HG03066 (cell line): ENCODE measurements at regions not wholly inside any gene's neighbourhood (a gene's known extent, or its start where the extent isn't known, plus 50 kb on each side); places are given as distances from the start of the nearest gene placed in this dataset.

Experiments used
- ATAC-seq: cut with Tn5 transposase; IDR thresholded peaks from one replicate; pipeline ENCODE4 v1.9.1; 2021; ENCODE audit warnings: low read depth; ENCODE audit not compliant: unreplicated experiment

DNA sequence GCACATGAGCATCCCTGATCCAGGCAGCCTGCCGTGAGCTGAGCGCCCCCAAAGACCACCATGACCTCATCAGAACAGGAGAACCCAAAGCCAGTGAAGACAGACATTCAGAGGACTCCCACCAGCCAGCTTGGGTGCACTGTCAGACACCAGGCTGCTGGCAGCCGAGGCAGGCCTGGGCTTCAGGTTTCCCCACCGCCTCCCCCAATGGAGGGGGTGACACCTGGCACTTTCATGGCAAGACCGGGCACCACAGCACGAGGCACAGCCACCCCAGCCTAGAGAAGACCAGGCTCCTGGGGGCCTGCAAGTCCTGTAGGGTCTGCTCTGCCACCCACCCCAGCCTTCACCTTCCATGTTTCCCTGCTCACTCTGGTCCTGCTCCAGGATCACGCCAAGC is 140.5 kb downstream of the C16orf95 start:
- no peak for ATAC-seq

DNA sequence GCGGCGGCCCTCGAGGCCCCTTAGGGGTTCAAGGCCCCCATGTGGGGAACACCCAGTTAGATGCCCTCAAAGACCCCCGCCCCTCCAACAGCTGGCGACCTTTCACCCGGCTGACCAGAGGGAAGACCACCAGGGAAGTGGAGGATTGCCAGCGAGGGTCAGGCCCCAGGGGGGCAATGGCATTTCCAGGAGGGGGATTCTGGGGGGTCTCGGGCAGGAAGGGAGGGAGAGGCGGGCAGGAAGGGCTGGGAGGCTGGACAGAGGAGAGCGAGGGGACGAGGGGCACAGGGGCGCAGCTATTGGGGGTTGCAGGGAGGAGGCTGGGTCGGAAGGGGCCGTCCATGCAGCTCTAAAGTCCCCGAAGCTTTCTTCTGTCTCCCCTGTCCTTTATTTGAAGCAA is 139.5 kb downstream of the C16orf95 start:
- no peak for ATAC-seq

DNA sequence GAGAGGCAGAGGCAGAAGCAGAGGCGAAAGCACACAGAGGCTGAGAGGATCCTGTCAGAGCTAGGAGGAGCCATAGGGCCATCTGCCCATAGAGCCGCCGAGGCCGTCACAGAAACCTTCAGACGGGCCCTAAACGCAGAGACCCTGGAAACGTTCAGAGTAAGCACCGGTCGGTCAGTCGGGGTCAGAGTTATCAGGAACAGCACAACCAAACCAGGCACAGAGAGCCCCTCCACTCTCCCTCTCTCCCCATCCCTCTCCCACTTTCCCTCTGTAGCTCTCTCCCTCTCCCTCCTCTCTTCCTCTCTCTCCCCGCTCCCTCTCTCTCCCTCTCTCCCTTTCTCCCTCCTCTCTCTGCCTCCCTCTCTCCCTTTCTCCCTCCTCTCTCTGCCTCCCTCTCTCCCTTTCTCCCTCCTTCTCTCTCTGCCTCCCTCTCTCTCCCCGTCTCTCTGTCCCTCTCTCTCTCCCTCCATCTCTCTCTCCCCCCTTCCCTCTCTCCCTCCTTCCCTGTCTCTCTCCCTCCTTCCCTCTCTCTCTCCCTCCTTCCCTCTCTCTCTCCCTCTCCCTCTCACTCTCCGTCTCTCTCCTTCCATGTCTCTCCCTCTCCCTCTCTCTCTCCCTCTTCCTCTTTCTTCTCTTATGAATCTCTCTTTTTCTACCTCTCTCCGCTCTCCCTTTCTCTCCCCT is 138.9 kb downstream of the C16orf95 start:
- ATAC-seq: no peak

DNA sequence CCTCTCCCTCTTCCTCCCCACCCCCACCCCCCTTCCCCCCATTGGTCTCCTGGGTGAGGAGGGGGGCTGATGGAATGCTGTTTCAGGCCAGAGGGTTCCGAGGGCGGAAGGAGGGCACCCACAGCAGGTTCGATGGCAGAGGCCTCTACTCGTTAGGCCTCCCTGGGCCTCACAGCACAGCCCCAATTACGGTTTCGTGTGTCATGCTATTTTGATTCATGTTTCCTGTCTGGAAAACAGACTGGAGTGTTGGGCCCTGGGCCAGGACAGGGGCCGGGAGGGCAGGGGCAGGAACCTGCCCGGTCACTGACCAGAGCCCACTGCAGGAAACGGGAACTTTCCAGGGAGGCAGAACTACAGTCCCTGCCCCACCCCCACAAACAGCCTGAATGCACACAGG is 138.2 kb downstream of the C16orf95 start:
- ATAC-seq: no peak

DNA sequence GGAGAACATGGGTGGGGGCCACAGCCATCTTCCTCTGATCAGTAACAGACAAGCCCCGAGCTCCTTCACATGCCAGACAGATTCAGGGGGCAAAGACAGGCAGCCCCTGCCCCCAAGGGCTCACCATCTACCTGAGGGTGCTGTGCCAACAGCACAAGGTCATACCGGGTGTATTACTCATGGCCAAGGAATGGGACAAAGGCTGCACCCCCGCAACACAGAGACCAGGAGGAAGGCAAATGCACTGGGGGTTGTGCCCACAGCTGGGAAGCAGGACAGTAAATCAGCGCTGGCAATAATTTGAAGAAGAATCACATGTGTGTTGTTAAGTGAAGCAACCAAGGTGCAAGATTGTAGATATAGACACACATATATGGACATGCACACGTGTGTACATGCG is 137.1 kb downstream of the C16orf95 start:
- ATAC-seq: no peak

DNA sequence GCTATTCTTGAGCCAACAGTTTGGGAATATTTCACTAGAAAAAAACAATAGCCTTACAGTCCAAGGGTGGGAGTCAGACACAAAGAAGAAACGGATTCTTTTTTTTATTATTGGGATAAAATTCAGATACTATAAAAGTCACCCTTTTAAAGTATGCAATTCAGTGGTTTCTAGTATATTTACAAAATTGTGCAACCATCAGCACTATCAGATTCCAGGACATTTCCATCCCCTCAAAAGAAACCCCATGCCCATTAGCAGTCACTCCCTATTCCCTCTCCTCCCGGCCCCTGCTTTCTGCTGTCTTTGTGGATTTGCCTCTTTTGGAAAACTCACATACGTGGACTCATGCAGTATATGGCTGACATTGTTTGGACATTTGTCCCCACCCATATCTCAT is 134.4 kb downstream of the C16orf95 start:
- no peak for ATAC-seq

DNA sequence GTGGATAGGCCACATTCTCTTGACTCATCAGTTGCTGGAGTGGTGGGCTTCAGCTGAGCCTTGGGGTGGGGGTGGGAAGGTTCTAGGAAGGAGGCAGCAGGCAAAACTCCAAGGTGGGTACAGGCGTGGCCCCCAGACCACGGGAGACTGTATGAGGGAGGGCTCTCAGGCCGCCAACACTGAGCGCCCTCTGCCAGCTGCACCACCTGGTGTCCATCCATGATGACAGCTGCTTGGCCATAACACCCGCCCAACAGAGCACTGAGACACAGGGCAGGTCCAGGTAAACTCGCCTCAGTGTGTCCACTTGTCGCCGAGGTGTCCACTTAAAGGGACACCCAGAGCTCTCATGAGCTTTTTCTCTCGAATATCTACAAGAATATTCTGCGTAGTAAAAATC is 133.5 kb downstream of the C16orf95 start:
- no peak for ATAC-seq

DNA sequence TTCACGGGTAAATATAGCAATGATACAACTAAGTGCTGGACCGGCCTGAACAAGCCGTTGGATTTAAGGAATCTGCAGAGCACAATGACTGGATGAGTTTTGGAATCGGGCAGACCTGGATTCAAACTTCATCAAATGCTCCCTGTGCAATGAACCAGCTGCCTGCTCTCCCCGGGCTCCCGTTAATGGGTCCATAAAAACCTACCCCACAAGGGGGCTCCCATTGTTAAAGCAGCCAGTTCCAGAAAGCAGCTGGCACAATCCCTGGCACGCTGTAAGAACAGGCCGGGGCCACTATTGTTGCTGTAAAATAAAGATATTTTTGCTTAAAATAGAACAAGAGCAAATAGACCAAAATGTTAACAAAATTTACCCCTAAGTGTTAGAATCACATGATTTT is 131.9 kb downstream of the C16orf95 start:
- no peak for ATAC-seq

DNA sequence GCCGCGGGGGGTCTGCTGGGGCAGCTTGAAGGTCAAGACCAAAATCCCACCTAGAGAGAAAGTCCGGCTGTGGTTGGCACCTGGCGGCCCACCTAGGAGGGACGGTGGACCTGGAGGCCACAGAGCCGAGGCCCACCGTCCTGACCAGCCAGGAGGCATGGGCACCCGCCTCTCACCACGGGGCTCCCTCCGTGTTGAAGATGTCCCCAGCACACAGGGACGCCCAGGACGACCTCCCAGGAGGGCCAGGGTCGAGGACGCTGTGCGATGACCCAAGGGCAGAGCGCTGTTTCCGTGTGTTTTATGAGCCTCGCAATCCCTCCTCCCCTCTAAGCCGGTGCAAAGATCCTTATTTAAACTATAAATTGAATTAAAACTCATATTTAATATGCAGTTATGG is 131.2 kb downstream of the C16orf95 start:
- ATAC-seq: no peak

DNA sequence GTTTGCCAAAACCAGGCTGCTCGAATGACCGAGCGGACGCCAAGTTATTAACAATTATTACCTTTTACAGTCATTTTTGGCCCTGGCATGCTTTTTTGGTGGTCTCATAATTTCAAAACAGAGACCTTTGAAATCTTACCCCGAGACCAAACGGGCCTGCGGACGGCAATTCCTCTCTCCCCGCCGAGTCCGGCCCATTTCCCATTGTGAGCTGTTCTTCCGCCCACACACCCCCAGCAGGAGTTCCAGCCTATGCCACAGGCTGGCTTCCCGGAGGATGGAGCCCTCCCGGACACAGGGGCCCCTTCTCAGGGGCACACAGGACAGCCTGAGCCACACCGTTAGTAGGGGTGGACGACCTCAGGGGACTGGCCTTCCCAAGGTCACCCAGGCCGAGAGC is 130.7 kb downstream of the C16orf95 start:
- ATAC-seq: no peak

DNA sequence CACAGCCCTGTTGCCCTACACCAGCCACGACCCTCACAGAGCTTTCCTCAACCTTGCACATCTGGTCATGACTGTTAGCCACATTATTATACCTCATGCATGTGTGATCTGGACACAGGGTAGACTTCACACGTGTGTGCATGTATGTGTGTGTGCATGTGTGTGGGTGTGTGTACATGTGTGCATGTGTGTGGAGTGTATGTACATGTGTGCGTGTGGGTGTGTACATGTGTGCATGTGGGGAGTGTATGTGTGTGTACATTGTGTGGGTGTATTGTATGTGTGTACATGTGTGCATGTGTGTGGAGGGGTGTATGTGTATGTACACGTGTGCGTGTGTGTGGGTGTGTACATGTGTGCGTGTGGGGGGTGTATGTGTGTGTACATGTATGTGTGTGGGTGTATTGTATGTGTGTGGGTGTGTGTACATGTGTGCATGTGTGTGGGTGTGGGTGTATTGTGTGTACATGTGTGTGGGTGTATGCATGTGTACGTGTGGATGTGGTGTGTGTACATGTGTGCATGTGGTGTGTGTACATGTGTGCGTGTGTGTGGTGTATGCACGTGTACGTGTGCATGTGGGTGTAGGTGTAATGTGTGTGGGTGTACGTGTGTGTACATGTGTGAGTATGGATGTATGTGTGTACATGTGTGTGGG is 130.2 kb downstream of the C16orf95 start:
- ATAC-seq: no peak

DNA sequence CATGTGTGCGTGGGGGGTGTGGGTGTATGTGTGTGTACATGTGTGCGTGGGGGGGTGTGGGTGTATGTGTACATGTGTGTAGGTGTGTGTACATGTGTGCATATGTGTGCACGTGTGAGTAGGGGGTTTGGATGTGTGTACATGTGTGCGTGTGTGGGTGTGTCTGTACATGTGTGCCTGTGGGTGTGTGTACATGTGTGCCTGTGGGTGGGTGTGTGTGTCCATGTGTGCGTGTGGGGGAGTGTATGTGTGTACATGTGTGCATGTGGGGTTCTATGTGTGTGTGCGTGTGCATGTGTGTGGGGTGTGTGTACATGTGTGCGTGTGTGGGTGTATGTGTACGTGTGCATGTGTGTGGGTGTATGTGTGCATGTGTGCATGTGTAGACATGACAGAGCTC is 129.1 kb downstream of the C16orf95 start:
- no peak for ATAC-seq

DNA sequence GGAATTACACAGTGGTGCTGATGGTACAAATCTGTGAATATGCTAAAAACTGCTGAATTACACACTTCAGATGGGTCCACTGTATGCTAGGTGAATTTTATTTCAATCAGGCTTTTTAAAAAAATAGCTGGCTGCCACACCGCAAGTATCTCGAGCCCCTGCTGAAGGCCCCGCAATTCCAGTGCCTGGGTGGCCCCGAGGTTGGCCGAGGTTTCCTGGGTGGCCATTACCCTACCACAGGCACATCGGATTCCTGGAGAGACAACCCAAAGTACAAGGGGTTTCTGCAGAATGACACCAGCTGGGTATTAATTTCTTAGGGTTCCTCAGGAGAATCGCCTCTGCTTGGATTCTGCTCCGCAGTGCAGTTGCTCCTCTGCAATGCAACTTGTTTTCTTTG is 127.8 kb downstream of the C16orf95 start:
- no peak for ATAC-seq

DNA sequence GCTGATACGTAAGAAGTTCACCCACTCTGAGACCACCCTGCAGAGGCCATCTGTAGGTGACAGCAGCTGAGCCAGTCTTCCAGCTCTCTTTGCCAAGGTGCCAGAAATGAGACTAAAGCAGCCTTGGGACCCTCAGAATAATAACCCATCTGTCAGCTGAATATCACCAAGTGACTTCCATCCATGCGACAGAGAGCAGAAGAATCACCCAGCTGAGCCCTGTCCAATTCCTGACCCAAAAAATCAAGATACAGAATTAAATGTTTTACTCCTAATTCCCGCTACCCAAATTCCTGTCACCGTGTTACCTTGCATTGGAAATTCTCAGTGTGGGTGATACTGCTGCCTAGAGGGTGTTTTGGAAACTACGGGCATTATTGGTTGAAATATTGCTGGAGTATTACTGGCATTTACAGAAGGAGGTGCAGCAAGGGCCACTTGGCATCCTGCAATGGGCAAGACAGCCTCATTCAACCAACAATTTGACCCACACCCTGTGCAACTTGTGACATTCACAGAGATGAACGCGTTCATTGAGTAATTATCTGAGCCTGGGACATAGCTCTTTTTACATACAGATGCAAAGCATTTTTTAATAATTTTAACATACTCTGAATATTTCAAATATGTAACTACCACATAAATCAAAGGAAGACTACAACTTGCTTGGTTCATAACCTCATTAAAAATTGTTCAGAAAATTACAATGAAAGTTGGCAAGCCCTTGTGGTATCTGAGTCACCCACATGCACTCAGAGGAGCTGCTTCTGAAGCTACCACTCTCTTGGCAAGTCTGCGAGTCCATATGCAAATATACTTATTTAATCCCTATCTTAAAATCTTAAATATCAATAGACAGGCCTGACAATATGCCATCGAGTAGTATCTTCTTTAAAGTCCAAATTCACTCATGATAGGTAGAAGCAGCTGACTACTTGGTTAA is 126.6 kb downstream of the C16orf95 start:
- no peak for ATAC-seq

DNA sequence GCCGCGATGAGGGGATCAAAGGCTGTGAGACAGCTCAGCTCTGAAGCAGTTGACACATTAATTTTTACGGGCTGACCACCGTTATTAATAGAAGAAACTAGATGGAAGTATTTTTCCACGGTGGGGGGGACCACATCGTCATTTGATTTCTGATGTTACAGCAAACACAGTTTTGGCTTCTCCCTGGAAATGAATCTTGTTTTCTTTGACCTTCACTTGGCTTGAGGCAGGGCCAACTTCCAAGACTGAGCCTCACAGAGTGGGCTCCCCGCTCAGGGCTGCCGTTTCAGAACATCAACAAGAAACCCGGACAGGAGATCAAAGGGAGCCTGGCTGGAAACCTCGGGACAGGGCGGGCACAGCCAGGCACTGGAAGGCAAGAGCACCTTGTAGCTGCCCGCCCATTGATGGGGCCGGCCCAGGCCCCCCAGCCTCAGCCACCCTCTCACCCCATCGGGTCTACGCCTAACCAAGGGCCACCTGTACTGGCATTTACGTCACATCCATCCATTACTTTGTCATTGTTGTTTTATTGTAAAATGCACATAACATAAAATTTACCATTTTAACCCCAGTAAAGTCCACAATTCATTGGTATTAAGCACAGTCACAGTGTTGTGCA is 124.6 kb downstream of the C16orf95 start:
- no peak for ATAC-seq

DNA sequence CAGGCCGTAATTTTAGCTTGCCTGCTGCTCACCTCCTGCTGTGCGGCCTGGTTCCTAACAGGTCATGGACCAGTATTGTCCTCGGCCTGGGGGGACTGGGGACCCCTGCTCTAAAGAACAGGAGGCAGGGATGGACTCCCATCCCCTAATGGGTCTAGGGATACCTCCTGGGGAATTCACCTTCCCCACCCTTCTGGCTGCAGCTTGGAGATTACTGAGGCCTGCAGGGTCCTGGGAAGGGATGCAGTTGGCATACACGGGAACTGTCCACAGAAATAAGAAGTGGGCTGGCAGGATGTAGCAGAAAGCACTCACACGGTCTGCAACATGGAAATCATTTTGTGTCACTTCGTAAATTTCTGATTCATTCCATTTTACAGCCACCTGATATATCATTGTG is 123.0 kb downstream of the C16orf95 start:
- ATAC-seq: no peak

DNA sequence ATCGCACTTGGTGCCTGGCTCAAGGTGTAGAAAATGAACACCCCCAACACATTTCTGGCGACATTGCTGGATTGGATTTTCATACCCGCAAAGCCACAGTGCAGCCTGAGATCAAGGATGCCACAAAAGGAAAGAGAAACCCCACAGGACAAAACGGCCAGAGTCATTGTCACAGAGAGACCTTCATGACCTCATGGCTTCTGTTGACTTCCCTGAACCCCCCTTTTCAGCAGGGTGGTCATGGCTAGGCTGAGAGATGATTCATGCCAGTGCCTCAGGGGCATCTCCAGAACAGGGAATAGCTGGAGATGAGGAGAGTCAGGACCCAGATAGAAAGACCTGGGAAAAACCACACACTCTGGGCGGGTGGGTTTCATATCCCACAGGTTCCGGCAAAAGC is 122.0 kb downstream of the C16orf95 start:
- no peak for ATAC-seq

DNA sequence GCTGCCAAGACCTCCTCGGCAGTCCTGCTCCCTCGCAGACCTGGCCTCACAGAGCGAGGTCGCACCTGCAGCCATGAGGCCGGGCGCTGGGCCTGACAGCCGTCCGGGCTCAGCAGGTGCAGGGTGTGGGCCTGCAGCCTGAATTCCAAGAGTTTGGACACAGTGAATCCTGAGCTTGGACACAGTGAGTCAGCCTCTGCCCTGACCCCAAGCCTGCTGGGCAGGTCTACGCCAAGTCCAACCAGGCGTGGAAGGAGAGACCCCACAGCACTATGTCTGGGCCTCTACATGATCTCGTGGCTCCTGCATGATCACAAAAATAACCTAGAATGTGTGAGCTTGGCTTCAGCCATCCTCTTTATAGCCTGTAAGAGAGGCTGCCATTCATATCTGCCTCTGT is 121.0 kb downstream of the C16orf95 start:
- ATAC-seq: no peak

DNA sequence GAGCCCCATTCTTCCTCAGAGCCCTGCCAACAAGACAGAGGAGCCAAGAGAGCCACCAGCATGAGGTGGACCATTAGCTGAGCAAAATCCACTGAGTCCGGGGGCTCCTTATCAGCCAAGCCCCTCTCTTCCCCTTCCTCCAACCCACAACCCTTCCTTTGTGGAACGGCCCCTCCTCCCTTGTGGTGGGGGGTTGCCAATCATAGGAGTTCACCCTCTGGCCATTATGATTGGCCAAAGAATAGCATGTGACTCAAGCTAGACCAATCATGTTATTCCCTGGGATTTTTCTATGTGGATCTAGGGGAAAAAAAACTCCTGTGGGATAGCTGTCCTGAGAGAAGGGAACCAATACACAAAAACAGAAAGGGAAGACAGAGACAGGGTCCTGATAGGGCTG is 120.5 kb downstream of the C16orf95 start:
- no peak for ATAC-seq

DNA sequence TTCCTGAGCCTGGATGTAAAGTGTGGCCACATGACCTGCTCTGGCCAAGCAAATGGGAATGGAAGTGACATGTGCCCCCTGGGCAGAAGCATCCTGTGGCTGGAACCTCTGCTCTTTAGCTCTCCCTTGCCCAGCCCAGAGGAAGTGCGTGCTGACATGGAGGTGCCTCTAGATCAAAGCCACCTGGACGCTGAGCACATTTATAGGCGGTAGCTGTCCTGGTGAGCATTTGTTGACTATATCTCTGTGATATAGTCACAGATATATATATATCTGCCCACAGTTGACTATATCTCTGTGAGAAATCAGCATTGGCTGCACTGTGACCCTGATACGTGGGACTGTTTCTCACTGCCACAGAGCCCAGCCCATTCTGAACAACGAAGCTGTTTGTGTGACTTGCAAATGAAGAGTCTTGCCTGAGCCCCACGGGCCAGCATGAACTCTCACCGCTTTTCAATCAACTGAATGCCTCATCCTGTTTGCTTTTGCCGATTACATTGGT is 118.8 kb downstream of the C16orf95 start:
- no peak for ATAC-seq

DNA sequence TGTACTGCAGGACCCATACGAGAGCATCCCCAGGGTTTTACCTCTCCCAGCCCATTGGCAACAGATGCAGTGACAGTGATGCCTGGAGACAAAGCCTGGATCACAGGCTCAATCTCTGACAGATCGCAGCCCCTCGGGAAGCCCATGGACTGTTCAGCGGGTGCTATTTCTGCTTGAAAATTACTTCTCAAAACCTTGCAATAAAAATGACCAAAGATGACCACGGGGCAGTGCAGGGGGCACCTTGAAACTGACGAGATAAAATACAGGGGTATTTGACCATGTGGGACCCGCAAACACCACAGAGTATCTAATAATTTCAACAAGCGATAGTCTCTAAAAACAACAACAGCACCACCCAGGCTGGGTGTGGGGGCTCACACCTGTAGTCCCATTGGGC is 118.3 kb downstream of the C16orf95 start:
- ATAC-seq: no peak
